Neural cell (in vitro differentiated cells): ENCODE measurements at regions not wholly inside any gene's neighbourhood (a gene's known extent, or its start where the extent isn't known, plus 50 kb on each side); places are given as distances from the start of the nearest gene placed in this dataset.

Experiments used
- H2AFZ ChIP-seq: fragments of 200-600, 300-800 bp; sonication (generic), shearing (Covaris generic); 2 replicates; pipeline ENCODE4 v1.6.0; 2014; ENCODE audit warnings: low read depth, mild to moderate bottlenecking, antibody characterized with exemption, low read length, moderate library complexity
- H3F3A ChIP-seq: fragments of 200-600 bp; shearing (Covaris generic); 2 replicates; pipeline ENCODE4 v1.6.1; 2016; ENCODE audit warnings: mild to moderate bottlenecking, moderate library complexity, mixed read lengths, antibody characterized with exemption, low read length; ENCODE audit not compliant: insufficient read depth, poor library complexity, severe bottlenecking
- H3K27ac ChIP-seq: fragments of 200-600, 300-800 bp; sonication (generic), shearing (Covaris generic); 2 replicates; pipeline ENCODE4 v1.5.1; 2014; ENCODE audit warnings: mild to moderate bottlenecking, low read length, moderate library complexity
- H3K27me3 ChIP-seq: fragments of 300-800, 200-600 bp; sonication (generic), shearing (Covaris generic); 2 replicates; pipeline ENCODE4 v1.6.0; 2014; ENCODE audit warnings: mild to moderate bottlenecking, low read depth, low read length, moderate library complexity; ENCODE audit not compliant: insufficient read depth
- H3K36me3 ChIP-seq: fragments of 300-800, 200-600 bp; sonication (generic), shearing (Covaris generic); 2 replicates; pipeline ENCODE4 v1.5.1; 2014; ENCODE audit warnings: mild to moderate bottlenecking, antibody characterized with exemption, low read length, moderate library complexity; ENCODE audit not compliant: insufficient read depth
- H3K4me2 ChIP-seq: fragments of 300-800, 200-600 bp; sonication (generic), shearing (Covaris generic); 2 replicates; pipeline ENCODE4 v1.6.0; 2014; ENCODE audit warnings: mild to moderate bottlenecking, low read length
- H3K4me3 ChIP-seq: fragments of 300-800, 200-600 bp; sonication (generic), shearing (Covaris generic); 2 replicates; pipeline ENCODE4 v1.5.1; 2014; ENCODE audit warnings: mild to moderate bottlenecking, low read length, moderate library complexity
- H3K79me2 ChIP-seq: fragments of 200-600 bp; shearing (Covaris generic); replicated peaks from 2 replicates; pipeline ENCODE4 v1.6.0; 2014; ENCODE audit warnings: mild to moderate bottlenecking, low read length, moderate library complexity; ENCODE audit not compliant: insufficient read depth
- H3K9ac ChIP-seq: fragments of 300-800, 200-600 bp; sonication (generic), shearing (Covaris generic); 2 replicates; pipeline ENCODE4 v1.6.1; 2016; ENCODE audit warnings: mild to moderate bottlenecking, low read length, mixed read lengths
- H3K9me2 ChIP-seq: fragments of 200-600 bp; shearing (Covaris generic); 2 replicates; pipeline ENCODE4 v1.6.1; 2016; ENCODE audit warnings: mild to moderate bottlenecking, low read length, mixed read lengths; ENCODE audit not compliant: insufficient read depth
- H3K9me3 ChIP-seq: fragments of 200-600, 300-800 bp; sonication (generic), shearing (Covaris generic); 2 replicates; pipeline ENCODE4 v1.6.1; 2016; ENCODE audit warnings: mild to moderate bottlenecking, mixed run types, low read length, moderate library complexity, mixed read lengths
- H4K20me1 ChIP-seq: fragments of 200-600 bp; shearing (Covaris generic); 2 replicates; pipeline ENCODE4 v1.6.1; 2016; ENCODE audit warnings: mild to moderate bottlenecking, mixed run types; ENCODE audit not compliant: insufficient read depth
- EP300 ChIP-seq: fragments of 450-650 bp; conservative IDR thresholded peaks from 2 replicates; pipeline ENCODE4 v1.6.1; 2014; ENCODE audit warnings: antibody characterized with exemption, mild to moderate bottlenecking, moderate library complexity; ENCODE audit not compliant: poor library complexity, severe bottlenecking
- EZH2 ChIP-seq: fragments of 200-600, 300-800 bp; shearing (Covaris generic), sonication (generic); IDR thresholded peaks from 2 replicates; pipeline ENCODE4 v1.6.1; 2014; ENCODE audit warnings: antibody characterized with exemption, low read length, borderline replicate concordance, mild to moderate bottlenecking; ENCODE audit not compliant: insufficient read depth, poor library complexity, severe bottlenecking
- MXI1 ChIP-seq: fragments of 450-650 bp; conservative IDR thresholded peaks from 2 replicates; pipeline ENCODE4 v1.6.1; 2014; ENCODE audit warnings: antibody characterized with exemption, mild to moderate bottlenecking; ENCODE audit not compliant: poor library complexity, severe bottlenecking
- POLR2AphosphoS5 ChIP-seq: IDR thresholded peaks from 2 replicates; pipeline ENCODE4 v1.6.1; 2012
- RAD21 ChIP-seq: fragments of 450-650 bp; conservative IDR thresholded peaks from 2 replicates; pipeline ENCODE4 v1.6.1; 2014; ENCODE audit warnings: antibody characterized with exemption, mild to moderate bottlenecking, moderate library complexity
- SMC3 ChIP-seq: fragments of 450-650 bp; conservative IDR thresholded peaks from 2 replicates; pipeline ENCODE4 v1.6.1; 2014; ENCODE audit warnings: antibody characterized with exemption, mild to moderate bottlenecking, moderate library complexity; ENCODE audit not compliant: poor library complexity
- TAF1 ChIP-seq: IDR thresholded peaks from 2 replicates; pipeline ENCODE4 v1.6.1; 2012; ENCODE audit warnings: low read depth
- TF ChIP-seq, protein P1 (sequence below): fragments of 450-650 bp; IDR thresholded peaks from 2 replicates; pipeline ENCODE4 v1.5.1; 2014; ENCODE audit warnings: antibody characterized with exemption, mild to moderate bottlenecking, moderate library complexity; ENCODE audit not compliant: poor library complexity, severe bottlenecking
- TF ChIP-seq, protein P2 (sequence below): IDR thresholded peaks from 2 replicates; pipeline ENCODE4 v1.6.1; 2012; ENCODE audit warnings: borderline replicate concordance

DNA sequence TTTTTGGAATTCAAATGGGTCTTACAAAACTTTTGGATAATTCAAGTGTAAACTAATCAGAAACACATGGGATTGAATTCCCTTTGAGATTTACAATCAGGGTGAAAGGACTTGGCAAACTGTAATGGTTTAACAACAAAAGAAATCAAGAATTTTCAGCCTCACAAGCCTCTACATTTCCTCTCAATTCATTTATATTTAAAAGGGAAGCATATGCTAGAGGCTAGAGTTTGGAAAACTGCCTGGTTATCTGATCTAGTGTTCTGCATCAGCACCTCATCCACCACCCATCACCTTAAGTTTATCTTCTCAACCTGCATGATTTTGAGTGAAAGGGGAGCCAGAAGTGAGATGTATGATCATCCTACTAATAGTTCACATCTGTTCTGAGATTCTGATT, 120.7 kb downstream of the TES start:
- Histone ChIP-seq H3K9me3 (no peaks in the 10 kb centered on the region), H3K27me3 (no peaks in the 10 kb centered on the region), H3K4me2 (no peak overlapping the region), H3K27ac (no peak overlapping the region), H3F3A (no peaks in the 10 kb centered on the region), H2AFZ (no peak overlapping the region), H3K36me3 (no peaks in the 10 kb centered on the region), H3K9me2 (no peaks in the 10 kb centered on the region), H4K20me1 (no peaks in the 10 kb centered on the region), H3K9ac (no peak overlapping the region), H3K4me3 (no peak overlapping the region), H3K79me2 (no peaks in the 10 kb centered on the region)
- TF ChIP-seq SMC3: no peak
- no peak for TF ChIP-seq RAD21
- TF ChIP-seq, protein P1, sequence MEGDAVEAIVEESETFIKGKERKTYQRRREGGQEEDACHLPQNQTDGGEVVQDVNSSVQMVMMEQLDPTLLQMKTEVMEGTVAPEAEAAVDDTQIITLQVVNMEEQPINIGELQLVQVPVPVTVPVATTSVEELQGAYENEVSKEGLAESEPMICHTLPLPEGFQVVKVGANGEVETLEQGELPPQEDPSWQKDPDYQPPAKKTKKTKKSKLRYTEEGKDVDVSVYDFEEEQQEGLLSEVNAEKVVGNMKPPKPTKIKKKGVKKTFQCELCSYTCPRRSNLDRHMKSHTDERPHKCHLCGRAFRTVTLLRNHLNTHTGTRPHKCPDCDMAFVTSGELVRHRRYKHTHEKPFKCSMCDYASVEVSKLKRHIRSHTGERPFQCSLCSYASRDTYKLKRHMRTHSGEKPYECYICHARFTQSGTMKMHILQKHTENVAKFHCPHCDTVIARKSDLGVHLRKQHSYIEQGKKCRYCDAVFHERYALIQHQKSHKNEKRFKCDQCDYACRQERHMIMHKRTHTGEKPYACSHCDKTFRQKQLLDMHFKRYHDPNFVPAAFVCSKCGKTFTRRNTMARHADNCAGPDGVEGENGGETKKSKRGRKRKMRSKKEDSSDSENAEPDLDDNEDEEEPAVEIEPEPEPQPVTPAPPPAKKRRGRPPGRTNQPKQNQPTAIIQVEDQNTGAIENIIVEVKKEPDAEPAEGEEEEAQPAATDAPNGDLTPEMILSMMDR: no peak
- no peak for TF ChIP-seq POLR2AphosphoS5
- no peak for TF ChIP-seq MXI1
- TF ChIP-seq, protein P2, sequence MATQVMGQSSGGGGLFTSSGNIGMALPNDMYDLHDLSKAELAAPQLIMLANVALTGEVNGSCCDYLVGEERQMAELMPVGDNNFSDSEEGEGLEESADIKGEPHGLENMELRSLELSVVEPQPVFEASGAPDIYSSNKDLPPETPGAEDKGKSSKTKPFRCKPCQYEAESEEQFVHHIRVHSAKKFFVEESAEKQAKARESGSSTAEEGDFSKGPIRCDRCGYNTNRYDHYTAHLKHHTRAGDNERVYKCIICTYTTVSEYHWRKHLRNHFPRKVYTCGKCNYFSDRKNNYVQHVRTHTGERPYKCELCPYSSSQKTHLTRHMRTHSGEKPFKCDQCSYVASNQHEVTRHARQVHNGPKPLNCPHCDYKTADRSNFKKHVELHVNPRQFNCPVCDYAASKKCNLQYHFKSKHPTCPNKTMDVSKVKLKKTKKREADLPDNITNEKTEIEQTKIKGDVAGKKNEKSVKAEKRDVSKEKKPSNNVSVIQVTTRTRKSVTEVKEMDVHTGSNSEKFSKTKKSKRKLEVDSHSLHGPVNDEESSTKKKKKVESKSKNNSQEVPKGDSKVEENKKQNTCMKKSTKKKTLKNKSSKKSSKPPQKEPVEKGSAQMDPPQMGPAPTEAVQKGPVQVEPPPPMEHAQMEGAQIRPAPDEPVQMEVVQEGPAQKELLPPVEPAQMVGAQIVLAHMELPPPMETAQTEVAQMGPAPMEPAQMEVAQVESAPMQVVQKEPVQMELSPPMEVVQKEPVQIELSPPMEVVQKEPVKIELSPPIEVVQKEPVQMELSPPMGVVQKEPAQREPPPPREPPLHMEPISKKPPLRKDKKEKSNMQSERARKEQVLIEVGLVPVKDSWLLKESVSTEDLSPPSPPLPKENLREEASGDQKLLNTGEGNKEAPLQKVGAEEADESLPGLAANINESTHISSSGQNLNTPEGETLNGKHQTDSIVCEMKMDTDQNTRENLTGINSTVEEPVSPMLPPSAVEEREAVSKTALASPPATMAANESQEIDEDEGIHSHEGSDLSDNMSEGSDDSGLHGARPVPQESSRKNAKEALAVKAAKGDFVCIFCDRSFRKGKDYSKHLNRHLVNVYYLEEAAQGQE: no peak
- no peak for TF ChIP-seq TAF1
- TF ChIP-seq EP300: no peak
- no peak for TF ChIP-seq EZH2

DNA sequence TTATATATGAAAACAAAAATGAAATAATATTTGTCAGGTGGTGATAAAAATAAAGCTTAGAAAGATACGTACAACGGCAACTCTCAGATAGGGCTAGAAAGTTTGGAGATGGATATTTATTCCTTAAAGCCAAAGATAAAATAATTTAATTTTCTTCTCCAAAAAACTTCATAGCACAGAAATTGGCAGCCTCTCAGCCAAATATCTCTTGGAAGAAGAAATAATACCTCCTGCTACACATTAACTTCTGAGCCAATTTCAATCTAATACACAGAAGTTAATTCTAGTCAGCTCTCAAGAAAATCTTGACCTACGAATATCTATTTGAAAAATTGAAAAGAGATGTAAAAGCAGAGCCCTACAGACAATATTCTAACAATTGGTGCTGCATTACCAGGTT, 122.4 kb downstream of the TES start:
- Histone ChIP-seq H3K79me2 (no peaks in the 10 kb centered on the region), H3K27me3 (no peaks in the 10 kb centered on the region), H3K4me2 (no peak overlapping the region), H3K9me2 (no peaks in the 10 kb centered on the region), H2AFZ (no peak overlapping the region), H3K9me3 (no peaks in the 10 kb centered on the region), H3K36me3 (no peaks in the 10 kb centered on the region), H4K20me1 (no peaks in the 10 kb centered on the region), H3K4me3 (no peak overlapping the region), H3K27ac (no peak overlapping the region), H3F3A (no peaks in the 10 kb centered on the region), H3K9ac (no peak overlapping the region)
- TF ChIP-seq POLR2AphosphoS5 (no peak), RAD21 (no peak), TAF1 (no peak), EZH2 (no peak), MXI1 (no peak), EP300 (no peak), SMC3 (no peak)
- TF ChIP-seq, protein P2: no peak
- TF ChIP-seq, protein P1: no peak
